Thyroid gland (tissue), 4 donors: ENCODE measurements at regions not wholly inside any gene's neighbourhood (a gene's known extent, or its start where the extent isn't known, plus 50 kb on each side); places are given as distances from the start of the nearest gene placed in this dataset.

Experiments
- DNase-seq, 2 donors: peaks; one replicate each; pipeline ENCODE4 v3.0.0-alpha.2; 2019
- H3K27ac ChIP-seq, 3 donors: fragments of 200-600 bp; sonication (generic); 1 replicate in 2 of 3; 2 replicates in 1 of 3; pipeline ENCODE4 v1.5.1; 2016 to 2019; ENCODE audit warnings: mild to moderate bottlenecking in 1 of 3, moderate library complexity in 1 of 3
- H3K27me3 ChIP-seq: fragments of 200-600 bp; sonication (generic); one replicate; pipeline ENCODE4 v1.5.1; 2019
- H3K36me3 ChIP-seq, 2 donors: fragments of 200-600 bp; sonication (generic); one replicate each; pipeline ENCODE4 v1.5.1; 2016 to 2019
- H3K4me1 ChIP-seq, 2 donors: fragments of 200-600 bp; sonication (generic); one replicate each; pipeline ENCODE4 v1.5.1; 2017 to 2019
- H3K4me3 ChIP-seq, 3 donors: fragments of 200-600 bp; sonication (generic); replicated peaks in 1 of 3; 1 replicate in 2 of 3; 2 replicates in 1 of 3; pipeline ENCODE4 v1.5.1; 2016; ENCODE audit warnings: mild to moderate bottlenecking in 1 of 3
- H3K9me3 ChIP-seq: fragments of 200-600 bp; sonication (generic); one replicate; pipeline ENCODE4 v1.5.1; 2017
- POLR2A ChIP-seq, 2 donors: fragments of 450-650 bp; IDR thresholded peaks; one replicate each; pipeline ENCODE4 v1.6.1; 2017; ENCODE audit warnings: antibody characterized with exemption in 2 of 2, mild to moderate bottlenecking in 2 of 2, moderate library complexity in 1 of 2
- WGBS, 2 donors: methylation state at CpG; one replicate each; pipeline ENCODE4 v1.1.5; 2017; 5-methylcytosine and 5-hydroxymethylcytosine counted together
- intact Hi-C: fragments of 100-400 bp; cut with DNase I; formaldehyde crosslinking; loops from one replicate; pipeline ENCODE4 v1.15.1; 2023
- TF ChIP-seq, protein P1 (sequence below), 6 experiments: fragments of 200-600 bp in 3 of 6; fragments of 450-650 bp in 3 of 6; sonication (generic) in 3 of 6; IDR thresholded peaks; one replicate each; pipeline ENCODE4 v1.5.1; 2016 to 2019; ENCODE audit warnings: antibody characterized with exemption in 6 of 6, mild to moderate bottlenecking in 2 of 6, inconsistent platforms in 1 of 6, moderate library complexity in 1 of 6

DNA sequence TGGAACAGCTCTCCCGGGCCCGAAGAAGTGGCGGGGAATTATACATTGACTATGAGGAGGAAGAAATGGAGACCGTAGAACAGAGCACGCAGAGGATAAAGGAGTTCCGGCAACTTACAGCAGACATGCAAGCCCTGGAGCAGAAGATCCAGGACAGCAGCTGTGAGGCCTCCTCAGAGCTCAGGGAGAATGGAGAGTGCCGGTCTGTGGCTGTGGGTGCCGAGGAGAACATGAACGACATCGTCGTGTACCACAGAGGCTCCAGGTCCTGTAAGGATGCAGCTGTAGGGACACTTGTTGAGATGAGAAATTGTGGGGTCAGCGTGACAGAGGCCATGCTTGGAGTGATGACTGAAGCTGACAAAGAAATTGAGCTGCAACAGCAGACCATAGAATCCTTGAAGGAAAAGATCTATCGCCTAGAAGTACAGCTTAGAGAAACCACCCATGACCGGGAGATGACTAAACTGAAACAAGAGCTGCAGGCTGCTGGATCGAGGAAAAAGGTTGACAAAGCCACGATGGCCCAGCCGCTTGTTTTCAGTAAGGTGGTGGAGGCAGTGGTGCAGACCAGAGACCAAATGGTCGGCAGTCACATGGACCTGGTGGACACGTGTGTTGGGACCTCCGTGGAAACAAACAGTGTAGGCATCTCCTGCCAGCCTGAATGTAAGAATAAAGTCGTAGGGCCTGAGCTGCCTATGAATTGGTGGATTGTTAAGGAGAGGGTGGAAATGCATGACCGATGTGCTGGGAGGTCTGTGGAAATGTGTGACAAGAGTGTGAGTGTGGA, 129.5 kb upstream of the DMRT1 start:
- intact Hi-C loops, result no loop called here
- 94% methylated on average over 22 of the region's 22 CpGs for WGBS, 2 donors
- Histone ChIP-seq H3K4me3 (no peak overlapping the region), H3K9me3 (no peaks in the 10 kb centered on the region), H3K27ac (no peak overlapping the region), H3K4me1 (peaks cover 31 to 51% of the 10 kb centered on the region in 2 donors), H3K36me3 (peaks cover 20 to 26% of the 10 kb centered on the region in 2 donors), H3K27me3 (no peaks in the 10 kb centered on the region)
- TF ChIP-seq, protein P1, sequence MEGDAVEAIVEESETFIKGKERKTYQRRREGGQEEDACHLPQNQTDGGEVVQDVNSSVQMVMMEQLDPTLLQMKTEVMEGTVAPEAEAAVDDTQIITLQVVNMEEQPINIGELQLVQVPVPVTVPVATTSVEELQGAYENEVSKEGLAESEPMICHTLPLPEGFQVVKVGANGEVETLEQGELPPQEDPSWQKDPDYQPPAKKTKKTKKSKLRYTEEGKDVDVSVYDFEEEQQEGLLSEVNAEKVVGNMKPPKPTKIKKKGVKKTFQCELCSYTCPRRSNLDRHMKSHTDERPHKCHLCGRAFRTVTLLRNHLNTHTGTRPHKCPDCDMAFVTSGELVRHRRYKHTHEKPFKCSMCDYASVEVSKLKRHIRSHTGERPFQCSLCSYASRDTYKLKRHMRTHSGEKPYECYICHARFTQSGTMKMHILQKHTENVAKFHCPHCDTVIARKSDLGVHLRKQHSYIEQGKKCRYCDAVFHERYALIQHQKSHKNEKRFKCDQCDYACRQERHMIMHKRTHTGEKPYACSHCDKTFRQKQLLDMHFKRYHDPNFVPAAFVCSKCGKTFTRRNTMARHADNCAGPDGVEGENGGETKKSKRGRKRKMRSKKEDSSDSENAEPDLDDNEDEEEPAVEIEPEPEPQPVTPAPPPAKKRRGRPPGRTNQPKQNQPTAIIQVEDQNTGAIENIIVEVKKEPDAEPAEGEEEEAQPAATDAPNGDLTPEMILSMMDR (IDR thresholded peaks at IDR 0.05), result no peak
- no peak for TF ChIP-seq POLR2A (IDR thresholded peaks at IDR 0.05)
- DNase-seq, result no peak

DNA sequence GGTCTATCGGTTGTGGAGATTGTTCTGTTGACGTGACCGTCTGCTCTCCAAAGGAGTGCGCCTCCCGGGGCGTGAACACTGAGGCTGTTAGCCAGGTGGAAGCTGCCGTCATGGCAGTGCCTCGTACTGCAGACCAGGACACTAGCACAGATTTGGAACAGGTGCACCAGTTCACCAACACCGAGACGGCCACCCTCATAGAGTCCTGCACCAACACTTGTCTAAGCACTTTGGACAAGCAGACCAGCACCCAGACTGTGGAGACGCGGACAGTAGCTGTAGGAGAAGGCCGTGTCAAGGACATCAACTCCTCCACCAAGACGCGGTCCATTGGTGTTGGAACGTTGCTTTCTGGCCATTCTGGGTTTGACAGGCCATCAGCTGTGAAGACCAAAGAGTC, 128.9 kb upstream of the DMRT1 start:
- DNase-seq, result no peak
- Histone ChIP-seq H3K4me1 (peaks cover 34 to 58% of the 10 kb centered on the region in 2 donors), H3K9me3 (no peaks in the 10 kb centered on the region), H3K27ac (peak overlapping the region in 2 of 3 donors; percentile 68 to 76), H3K4me3 (no peak overlapping the region), H3K36me3 (peaks cover 20 to 26% of the 10 kb centered on the region in 2 donors), H3K27me3 (no peaks in the 10 kb centered on the region)
- TF ChIP-seq, protein P1 (IDR thresholded peaks at IDR 0.05), result no peak
- no peak for TF ChIP-seq POLR2A (IDR thresholded peaks at IDR 0.05)
- intact Hi-C loops, result no loop called here
- 94 to 98% methylated on average over 11 to 16 of the region's 16 CpGs for WGBS, 2 donors

DNA sequence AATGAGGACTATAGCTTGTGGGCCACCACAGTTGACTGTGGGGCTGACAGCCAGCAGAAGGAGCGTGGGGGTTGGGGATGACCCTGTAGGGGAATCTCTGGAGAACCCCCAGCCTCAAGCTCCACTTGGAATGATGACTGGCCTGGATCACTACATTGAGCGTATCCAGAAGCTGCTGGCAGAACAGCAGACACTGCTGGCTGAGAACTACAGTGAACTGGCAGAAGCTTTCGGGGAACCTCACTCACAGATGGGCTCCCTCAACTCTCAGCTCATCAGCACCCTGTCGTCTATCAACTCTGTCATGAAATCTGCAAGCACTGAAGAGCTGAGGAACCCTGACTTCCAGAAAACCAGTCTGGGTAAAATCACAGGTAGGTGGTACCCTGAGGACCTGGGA, 128.4 kb upstream of the DMRT1 start:
- peak overlapping the region in 2 of 3 donors; percentile 68 to 76 for H3K27ac ChIP-seq
- no peak for DNase-seq
- TF ChIP-seq, protein P1 (IDR thresholded peaks at IDR 0.05), result no peak
- TF ChIP-seq POLR2A (IDR thresholded peaks at IDR 0.05), result no peak
- no peaks in the 10 kb centered on the region for H3K27me3 ChIP-seq
- no peaks in the 10 kb centered on the region for H3K9me3 ChIP-seq
- 92 to 96% methylated on average over 3 to 4 of the region's 4 CpGs for WGBS, 2 donors
- peaks cover 20 to 26% of the 10 kb centered on the region in 2 donors for H3K36me3 ChIP-seq
- no peak overlapping the region for H3K4me3 ChIP-seq
- intact Hi-C loops, result no loop called here
- H3K4me1 ChIP-seq, result peaks cover 34 to 59% of the 10 kb centered on the region in 2 donors

DNA sequence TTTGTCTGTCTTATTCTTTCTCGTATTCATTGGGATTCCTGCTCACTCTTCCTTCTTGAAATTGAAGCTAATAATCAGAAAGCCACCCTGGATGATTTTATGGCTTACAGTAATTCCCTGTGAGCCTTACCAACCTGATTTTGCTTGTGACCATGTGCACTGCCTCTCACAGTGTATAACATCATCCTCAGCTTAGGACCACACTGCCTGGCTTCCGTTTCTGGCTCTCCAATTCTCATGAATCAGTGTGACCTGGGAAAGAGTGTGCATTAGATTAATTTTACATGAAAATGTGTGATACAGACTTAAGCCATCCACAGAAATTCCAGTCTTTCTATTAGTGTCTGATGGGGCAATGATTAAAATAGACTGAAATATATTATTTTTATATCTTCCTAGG, 126.8 kb upstream of the DMRT1 start:
- 85 to 86% methylated on average over 2 of the region's 2 CpGs for WGBS, 2 donors

DNA sequence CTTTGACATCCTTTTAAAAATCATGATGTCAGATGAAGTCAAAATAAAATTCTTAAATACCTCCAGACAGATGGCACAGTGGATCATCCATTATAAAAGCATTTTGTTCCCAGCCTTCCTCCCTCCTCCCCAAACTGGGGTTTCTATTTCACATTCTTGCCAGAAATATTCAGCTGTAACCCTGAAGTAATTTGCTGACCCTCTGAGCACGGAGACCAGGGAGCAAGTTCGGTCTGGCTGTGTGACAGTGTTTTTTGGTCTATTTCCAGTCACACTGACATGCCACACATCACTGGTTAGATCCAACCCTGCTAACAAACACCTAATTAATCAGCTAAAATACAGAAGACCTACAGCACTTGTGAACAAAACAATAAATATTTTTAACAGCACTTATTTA, 126.2 kb upstream of the DMRT1 start:
- H3K9me3 ChIP-seq, result no peaks in the 10 kb centered on the region
- peaks cover 38 to 63% of the 10 kb centered on the region in 2 donors for H3K4me1 ChIP-seq
- H3K27ac ChIP-seq, result peak overlapping the region; percentile 68 to 82 (median 76)
- WGBS, 2 donors, result 14 to 25% methylated on average over 2 of the region's 2 CpGs
- H3K4me3 ChIP-seq, result no peak overlapping the region
- intact Hi-C loops, result no loop called here
- H3K36me3 ChIP-seq, result peaks cover 20 to 26% of the 10 kb centered on the region in 2 donors
- peak; percentile 54 for DNase-seq
- TF ChIP-seq, protein P1 (IDR thresholded peaks at IDR 0.05), result no peak
- TF ChIP-seq POLR2A (IDR thresholded peaks at IDR 0.05), result peak in 1 of 2 donors; percentile 28
- H3K27me3 ChIP-seq, result no peaks in the 10 kb centered on the region

More for the DNA sequence above, 126.8 kb upstream of the DMRT1 start:
- H3K27ac ChIP-seq, result peak overlapping the region; percentile 68 to 82 (median 76)
- H3K4me1 ChIP-seq, result peaks cover 32 to 63% of the 10 kb centered on the region in 2 donors
- intact Hi-C loops, result no loop called here
- TF ChIP-seq, protein P1 (IDR thresholded peaks at IDR 0.05), result no peak
- TF ChIP-seq POLR2A (IDR thresholded peaks at IDR 0.05), result no peak
- H3K36me3 ChIP-seq, result peaks cover 20 to 26% of the 10 kb centered on the region in 2 donors
- no peaks in the 10 kb centered on the region for H3K27me3 ChIP-seq
- DNase-seq, result no peak
- no peaks in the 10 kb centered on the region for H3K9me3 ChIP-seq
- H3K4me3 ChIP-seq, result no peak overlapping the region
